Astrocyte (in vitro differentiated cells and primary cell): ENCODE measurements at regions not wholly inside any gene's neighbourhood (a gene's known extent, or its start where the extent isn't known, plus 50 kb on each side); places are given as distances from the start of the nearest gene placed in this dataset.

Experiments
- DNase-seq: peaks from one replicate; pipeline ENCODE4 v3.0.0-alpha.2; 2010; ENCODE audit warnings: low read depth
- FAIRE-seq: peaks from 2 replicates; lab custom pipeline; 2011; peaks lifted over from hg19 to GRCh38; lab: Jason Lieb, UNC
- H2AFZ ChIP-seq: 2 replicates; pipeline ENCODE4 v1.6.0; 2012; ENCODE audit warnings: low read depth, low read length, inconsistent platforms
- H3K27ac ChIP-seq: 2 replicates; pipeline ENCODE4 v1.5.1; 2011; ENCODE audit warnings: low read depth, low read length, inconsistent platforms
- H3K27me3 ChIP-seq: 2 replicates; pipeline ENCODE4 v1.6.0; 2011; ENCODE audit warnings: low read length, inconsistent platforms; ENCODE audit not compliant: insufficient read depth
- H3K36me3 ChIP-seq: 2 replicates; pipeline ENCODE4 v1.5.1; 2011; ENCODE audit warnings: low read length, inconsistent platforms; ENCODE audit not compliant: insufficient read depth
- H3K4me1 ChIP-seq: 2 replicates; pipeline ENCODE4 v1.5.1; 2011; ENCODE audit warnings: low read length, inconsistent platforms; ENCODE audit not compliant: insufficient read depth
- H3K4me2 ChIP-seq: 2 replicates; pipeline ENCODE4 v1.6.0; 2012; ENCODE audit warnings: low read length, inconsistent platforms
- H3K4me3 ChIP-seq: 2 replicates; pipeline ENCODE4 v1.5.1; 2011; ENCODE audit warnings: low read depth, mild to moderate bottlenecking, low read length, inconsistent platforms; ENCODE audit not compliant: insufficient read depth
- H3K79me2 ChIP-seq: 2 replicates; pipeline ENCODE4 v1.6.0; 2012; ENCODE audit warnings: mild to moderate bottlenecking, low read length, inconsistent platforms; ENCODE audit not compliant: insufficient read depth
- H3K9ac ChIP-seq: 2 replicates; pipeline ENCODE4 v1.6.0; 2012; ENCODE audit warnings: mild to moderate bottlenecking, low read length, inconsistent platforms
- H3K9me3 ChIP-seq: 2 replicates; pipeline ENCODE4 v1.5.1; 2012; ENCODE audit warnings: low read depth, mild to moderate bottlenecking, low read length, inconsistent platforms; ENCODE audit not compliant: insufficient read depth
- H4K20me1 ChIP-seq: 2 replicates; pipeline ENCODE4 v1.6.0; 2012; ENCODE audit warnings: low read length, inconsistent platforms; ENCODE audit not compliant: insufficient read depth
- H3K27ac Mint-ChIP-seq: one replicate; pipeline ENCODE4 v1.8.0; 2021; ENCODE audit warnings: mild to moderate bottlenecking, mixed read lengths; ENCODE audit not compliant: unreplicated experiment
- H3K27me3 Mint-ChIP-seq: one replicate; pipeline ENCODE4 v1.8.0; 2021; ENCODE audit warnings: low read depth, mixed read lengths; ENCODE audit not compliant: unreplicated experiment
- H3K36me3 Mint-ChIP-seq: one replicate; pipeline ENCODE4 v1.8.0; 2021; ENCODE audit warnings: low read depth, mixed read lengths; ENCODE audit not compliant: unreplicated experiment
- H3K4me1 Mint-ChIP-seq: one replicate; pipeline ENCODE4 v1.8.0; 2021; ENCODE audit warnings: low read depth, mixed read lengths; ENCODE audit not compliant: unreplicated experiment
- H3K4me3 Mint-ChIP-seq: one replicate; pipeline ENCODE4 v1.8.0; 2021; ENCODE audit warnings: mild to moderate bottlenecking, moderate library complexity, mixed read lengths; ENCODE audit not compliant: unreplicated experiment
- H3K9me3 Mint-ChIP-seq: one replicate; pipeline ENCODE4 v1.8.0; 2021; ENCODE audit warnings: mild to moderate bottlenecking, mixed read lengths; ENCODE audit not compliant: unreplicated experiment
- CTCF ChIP-seq: IDR thresholded peaks from 2 replicates; pipeline ENCODE4 v1.5.1; 2011; ENCODE audit warnings: low read depth, mild to moderate bottlenecking, inconsistent platforms, low read length, moderate library complexity; ENCODE audit not compliant: insufficient read depth
- EZH2 ChIP-seq: IDR thresholded peaks from 2 replicates; pipeline ENCODE4 v1.6.1; 2012; ENCODE audit warnings: mild to moderate bottlenecking, low read length, inconsistent platforms; ENCODE audit not compliant: insufficient read depth

- no peak for DNase-seq
Observed at GRCh38 chr4:176843710-176844109, 51.0 kb upstream of the VEGFC start.

DNA sequence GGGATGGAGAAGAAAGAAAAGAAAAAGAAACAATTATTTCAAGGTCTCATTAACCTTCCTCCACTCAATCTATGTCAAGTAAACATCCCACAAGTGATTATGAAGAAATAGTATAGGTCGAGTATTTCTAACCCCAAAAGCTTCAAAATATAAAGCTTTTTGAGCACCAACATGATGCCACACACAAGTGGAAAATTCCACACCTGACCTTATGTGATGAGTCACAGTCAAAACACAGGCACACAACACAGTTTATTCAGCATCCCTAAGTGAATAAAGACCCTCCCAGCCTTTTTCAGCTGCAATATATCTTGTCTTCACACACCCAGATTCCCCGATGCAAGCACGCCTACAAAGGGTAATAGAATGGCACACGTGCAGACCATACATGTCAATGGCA, 51.7 kb upstream of the VEGFC start:
- TF ChIP-seq CTCF (no peak), EZH2 (no peak)
- H2AFZ ChIP-seq, result no peak overlapping the region

More at GRCh38 chr4:176843710-176844109, 51.0 kb upstream of the VEGFC start:
- Histone ChIP-seq H3K4me3 (no peak overlapping the region), H3K9ac (no peak overlapping the region), H2AFZ (no peak overlapping the region), H3K4me2 (no peak overlapping the region), H3K27me3 (no peaks in the 10 kb centered on the region), H3K36me3 (no peaks in the 10 kb centered on the region), H3K9me3 (no peaks in the 10 kb centered on the region), H4K20me1 (no peaks in the 10 kb centered on the region), H3K79me2 (no peaks in the 10 kb centered on the region), H3K27ac (no peak overlapping the region), H3K4me1 (peaks cover 45% of the 10 kb centered on the region)
- Mint-ChIP-seq H3K4me1 (peaks cover 29% of the 10 kb centered on the region), H3K36me3 (no peaks in the 10 kb centered on the region), H3K27ac (no peak overlapping the region), H3K27me3 (no peaks in the 10 kb centered on the region), H3K9me3 (peaks cover 16% of the 10 kb centered on the region), H3K4me3 (no peak overlapping the region)
- TF ChIP-seq EZH2, result no peak
- no peak for TF ChIP-seq CTCF
- no peak for FAIRE-seq

GRCh38 chr4:176845636-176846035, 52.9 kb upstream of the VEGFC start:
- H3K27me3 Mint-ChIP-seq, result no peaks in the 10 kb centered on the region
- Histone ChIP-seq H4K20me1 (no peaks in the 10 kb centered on the region), H2AFZ (no peak overlapping the region), H3K27me3 (no peaks in the 10 kb centered on the region), H3K4me2 (no peak overlapping the region), H3K79me2 (no peaks in the 10 kb centered on the region), H3K4me1 (peaks cover 26% of the 10 kb centered on the region), H3K4me3 (no peak overlapping the region), H3K27ac (no peak overlapping the region), H3K9me3 (no peaks in the 10 kb centered on the region), H3K9ac (no peak overlapping the region), H3K36me3 (no peaks in the 10 kb centered on the region)
- FAIRE-seq (peak; percentile 64), DNase-seq (no peak)
- no peaks in the 10 kb centered on the region for H3K36me3 Mint-ChIP-seq
- H3K4me3 Mint-ChIP-seq, result no peak overlapping the region
- peaks cover 16% of the 10 kb centered on the region for H3K9me3 Mint-ChIP-seq
- H3K4me1 Mint-ChIP-seq, result peaks cover 11% of the 10 kb centered on the region
- no peak overlapping the region for H3K27ac Mint-ChIP-seq
- TF ChIP-seq CTCF, result no peak
- TF ChIP-seq EZH2, result no peak

More for the DNA sequence above, 51.7 kb upstream of the VEGFC start:
- H3K9ac ChIP-seq, result no peak overlapping the region
- Mint-ChIP-seq H3K4me3 (no peak overlapping the region), H3K27me3 (no peaks in the 10 kb centered on the region), H3K9me3 (peaks cover 16% of the 10 kb centered on the region), H3K36me3 (no peaks in the 10 kb centered on the region), H3K27ac (no peak overlapping the region), H3K4me1 (peaks cover 22% of the 10 kb centered on the region)
- H3K4me3 ChIP-seq, result no peak overlapping the region
- H3K27ac ChIP-seq, result no peak overlapping the region
- DNase-seq, result peak; percentile 52
- H3K79me2 ChIP-seq, result no peaks in the 10 kb centered on the region
- no peaks in the 10 kb centered on the region for H3K27me3 ChIP-seq
- peak overlapping the region; percentile 7 for H3K4me2 ChIP-seq
- no peaks in the 10 kb centered on the region for H4K20me1 ChIP-seq
- no peaks in the 10 kb centered on the region for H3K36me3 ChIP-seq
- no peaks in the 10 kb centered on the region for H3K9me3 ChIP-seq
- peak; percentile 87 for FAIRE-seq
- peaks cover 37% of the 10 kb centered on the region for H3K4me1 ChIP-seq
